HEK293 (cell line): ENCODE measurements at regions not wholly inside any gene's neighbourhood (a gene's known extent, or its start where the extent isn't known, plus 50 kb on each side); places are given as distances from the start of the nearest gene placed in this dataset.

Experiments used
- OVOL3 ChIP-seq: fragments of 450-650 bp; formaldehyde crosslinking; IDR thresholded peaks from 2 replicates; pipeline ENCODE4 v1.5.1; 2016; ENCODE audit warnings: missing biosample characterization, missing genetic modification characterization
- ZFHX2 ChIP-seq: fragments of 450-650 bp; formaldehyde crosslinking; conservative IDR thresholded peaks from 2 replicates; pipeline ENCODE4 v1.5.1; 2016; ENCODE audit warnings: missing biosample characterization, missing genetic modification characterization
- ZFP3 ChIP-seq: fragments of 450-650 bp; formaldehyde crosslinking; IDR thresholded peaks from 2 replicates; pipeline ENCODE4 v1.5.1; 2016; ENCODE audit warnings: low read depth, missing biosample characterization, missing genetic modification characterization
- ZNF184 ChIP-seq: fragments of 450-650 bp; IDR thresholded peaks from 2 replicates; pipeline ENCODE4 v1.5.1; 2018; ENCODE audit warnings: missing biosample characterization, mild to moderate bottlenecking, missing genetic modification characterization
- ZNF211 ChIP-seq: fragments of 450-650 bp; formaldehyde crosslinking; IDR thresholded peaks from 2 replicates; pipeline ENCODE4 v1.5.1; 2016; ENCODE audit warnings: low read depth, missing biosample characterization, missing genetic modification characterization
- ZNF48 ChIP-seq: fragments of 450-650 bp; formaldehyde crosslinking; IDR thresholded peaks from 2 replicates; pipeline ENCODE4 v1.5.1; 2016; ENCODE audit warnings: missing biosample characterization, missing genetic modification characterization
- TF ChIP-seq, protein P1 (sequence below): fragments of 450-650 bp; formaldehyde crosslinking; IDR thresholded peaks from 2 replicates; pipeline ENCODE4 v1.5.1; 2016; ENCODE audit warnings: missing biosample characterization, missing genetic modification characterization
- TF ChIP-seq, protein P2 (sequence below): fragments of 450-650 bp; IDR thresholded peaks from 2 replicates; pipeline ENCODE4 v1.5.1; 2018; ENCODE audit warnings: missing biosample characterization, missing genetic modification characterization

DNA sequence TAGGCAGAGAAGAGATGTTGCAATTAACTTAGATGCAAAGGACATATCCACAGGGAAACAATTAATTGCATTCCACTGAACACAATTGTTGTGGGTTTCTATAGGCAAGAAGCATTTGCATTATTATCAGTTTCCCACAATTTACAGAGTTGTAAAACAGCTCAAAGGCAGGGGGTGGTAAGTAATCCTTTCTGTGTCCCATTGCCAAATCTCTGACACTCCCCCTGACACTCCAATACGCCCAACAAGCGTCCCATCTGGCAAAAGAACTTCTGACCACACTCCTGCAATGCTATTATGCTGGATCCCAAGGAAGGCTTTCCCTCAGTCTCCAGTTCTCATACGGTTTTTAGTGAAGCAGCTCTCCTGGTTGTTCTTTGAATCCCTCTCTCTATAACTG, 179.8 kb downstream of the CXCL12 start:
- TF ChIP-seq ZNF211 (tag by site-specific recombination), result no peak
- no peak for TF ChIP-seq ZNF184 (tag by site-specific recombination)
- no peak for TF ChIP-seq ZFHX2 (tag by site-specific recombination)
- TF ChIP-seq, protein P1, sequence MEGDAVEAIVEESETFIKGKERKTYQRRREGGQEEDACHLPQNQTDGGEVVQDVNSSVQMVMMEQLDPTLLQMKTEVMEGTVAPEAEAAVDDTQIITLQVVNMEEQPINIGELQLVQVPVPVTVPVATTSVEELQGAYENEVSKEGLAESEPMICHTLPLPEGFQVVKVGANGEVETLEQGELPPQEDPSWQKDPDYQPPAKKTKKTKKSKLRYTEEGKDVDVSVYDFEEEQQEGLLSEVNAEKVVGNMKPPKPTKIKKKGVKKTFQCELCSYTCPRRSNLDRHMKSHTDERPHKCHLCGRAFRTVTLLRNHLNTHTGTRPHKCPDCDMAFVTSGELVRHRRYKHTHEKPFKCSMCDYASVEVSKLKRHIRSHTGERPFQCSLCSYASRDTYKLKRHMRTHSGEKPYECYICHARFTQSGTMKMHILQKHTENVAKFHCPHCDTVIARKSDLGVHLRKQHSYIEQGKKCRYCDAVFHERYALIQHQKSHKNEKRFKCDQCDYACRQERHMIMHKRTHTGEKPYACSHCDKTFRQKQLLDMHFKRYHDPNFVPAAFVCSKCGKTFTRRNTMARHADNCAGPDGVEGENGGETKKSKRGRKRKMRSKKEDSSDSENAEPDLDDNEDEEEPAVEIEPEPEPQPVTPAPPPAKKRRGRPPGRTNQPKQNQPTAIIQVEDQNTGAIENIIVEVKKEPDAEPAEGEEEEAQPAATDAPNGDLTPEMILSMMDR (tag by site-specific recombination), result no peak
- TF ChIP-seq ZFP3 (tag by site-specific recombination), result no peak
- TF ChIP-seq, protein P2, sequence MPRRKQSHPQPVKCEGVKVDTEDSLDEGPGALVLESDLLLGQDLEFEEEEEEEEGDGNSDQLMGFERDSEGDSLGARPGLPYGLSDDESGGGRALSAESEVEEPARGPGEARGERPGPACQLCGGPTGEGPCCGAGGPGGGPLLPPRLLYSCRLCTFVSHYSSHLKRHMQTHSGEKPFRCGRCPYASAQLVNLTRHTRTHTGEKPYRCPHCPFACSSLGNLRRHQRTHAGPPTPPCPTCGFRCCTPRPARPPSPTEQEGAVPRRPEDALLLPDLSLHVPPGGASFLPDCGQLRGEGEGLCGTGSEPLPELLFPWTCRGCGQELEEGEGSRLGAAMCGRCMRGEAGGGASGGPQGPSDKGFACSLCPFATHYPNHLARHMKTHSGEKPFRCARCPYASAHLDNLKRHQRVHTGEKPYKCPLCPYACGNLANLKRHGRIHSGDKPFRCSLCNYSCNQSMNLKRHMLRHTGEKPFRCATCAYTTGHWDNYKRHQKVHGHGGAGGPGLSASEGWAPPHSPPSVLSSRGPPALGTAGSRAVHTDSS (tag by site-specific recombination), result no peak
- no peak for TF ChIP-seq OVOL3 (tag by site-specific recombination)
- TF ChIP-seq ZNF48 (tag by site-specific recombination), result no peak
